Mesothelial cell of epicardium (in vitro differentiated cells): ENCODE measurements at regions not wholly inside any gene's neighbourhood (a gene's known extent, or its start where the extent isn't known, plus 50 kb on each side); places are given as distances from the start of the nearest gene placed in this dataset.

Experiments
- DNase-seq, 2 experiments: peaks; one replicate each; pipeline ENCODE4 v3.0.0; 2021; ENCODE audit warnings: low spot score in 2 of 2; ENCODE audit not compliant: unreplicated experiment in 2 of 2
- H3K27ac Mint-ChIP-seq: 2 replicates; pipeline ENCODE4 v1.8.0; 2021; ENCODE audit warnings: mixed read lengths
- H3K27me3 Mint-ChIP-seq: 2 replicates; pipeline ENCODE4 v1.8.0; 2021; ENCODE audit warnings: low read depth, mixed read lengths
- H3K36me3 Mint-ChIP-seq: 2 replicates; pipeline ENCODE4 v1.8.0; 2021; ENCODE audit warnings: mixed read lengths
- H3K4me1 Mint-ChIP-seq: 2 replicates; pipeline ENCODE4 v1.8.0; 2021; ENCODE audit warnings: mixed read lengths
- H3K4me3 Mint-ChIP-seq: 2 replicates; pipeline ENCODE4 v1.8.0; 2021; ENCODE audit warnings: mild to moderate bottlenecking, moderate library complexity, mixed read lengths
- H3K9me3 Mint-ChIP-seq: 2 replicates; pipeline ENCODE4 v1.8.0; 2021; ENCODE audit warnings: mixed read lengths
- TF ChIP-seq, protein P1 (sequence below): fragments of 200-600 bp; sonication (generic); IDR thresholded peaks from one replicate; pipeline ENCODE4 v1.5.0; 2021; ENCODE audit warnings: antibody characterized with exemption; ENCODE audit not compliant: unreplicated experiment

DNA sequence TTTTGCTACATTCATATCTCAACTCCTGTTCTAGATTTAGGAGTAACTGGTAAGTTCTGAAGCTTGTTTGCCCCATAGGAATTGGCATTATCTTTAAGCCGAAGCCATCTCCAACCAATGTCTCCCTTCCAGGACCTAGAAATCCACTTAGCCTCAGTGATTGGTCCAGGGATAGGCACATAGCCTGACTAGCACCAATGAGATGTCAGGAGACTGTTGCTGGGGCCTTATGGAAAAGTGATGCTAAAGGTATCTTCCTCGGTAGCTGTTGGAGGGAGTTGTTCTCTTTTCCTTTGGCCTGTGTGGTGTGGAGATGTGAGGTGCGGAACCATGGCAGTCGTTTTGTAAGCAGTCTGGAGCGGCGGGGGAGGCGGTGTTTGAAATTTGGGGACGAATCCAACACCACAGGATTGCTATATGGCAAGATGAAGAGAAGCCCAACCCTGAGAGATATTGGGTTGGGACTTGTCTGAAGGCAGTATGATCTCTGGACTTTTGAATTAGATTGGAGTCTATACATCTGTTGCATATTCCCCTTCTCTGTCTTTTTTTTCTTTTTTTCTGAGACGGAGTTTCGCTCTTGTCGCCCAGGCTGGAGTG lies 109.8 kb upstream of the ATP6AP2 start:
- peaks cover 25% of the 10 kb centered on the region for H3K4me1 Mint-ChIP-seq
- no peak overlapping the region for H3K27ac Mint-ChIP-seq
- H3K27me3 Mint-ChIP-seq = no peaks in the 10 kb centered on the region
- peaks cover 12% of the 10 kb centered on the region for H3K9me3 Mint-ChIP-seq
- DNase-seq = no peak
- TF ChIP-seq, protein P1, sequence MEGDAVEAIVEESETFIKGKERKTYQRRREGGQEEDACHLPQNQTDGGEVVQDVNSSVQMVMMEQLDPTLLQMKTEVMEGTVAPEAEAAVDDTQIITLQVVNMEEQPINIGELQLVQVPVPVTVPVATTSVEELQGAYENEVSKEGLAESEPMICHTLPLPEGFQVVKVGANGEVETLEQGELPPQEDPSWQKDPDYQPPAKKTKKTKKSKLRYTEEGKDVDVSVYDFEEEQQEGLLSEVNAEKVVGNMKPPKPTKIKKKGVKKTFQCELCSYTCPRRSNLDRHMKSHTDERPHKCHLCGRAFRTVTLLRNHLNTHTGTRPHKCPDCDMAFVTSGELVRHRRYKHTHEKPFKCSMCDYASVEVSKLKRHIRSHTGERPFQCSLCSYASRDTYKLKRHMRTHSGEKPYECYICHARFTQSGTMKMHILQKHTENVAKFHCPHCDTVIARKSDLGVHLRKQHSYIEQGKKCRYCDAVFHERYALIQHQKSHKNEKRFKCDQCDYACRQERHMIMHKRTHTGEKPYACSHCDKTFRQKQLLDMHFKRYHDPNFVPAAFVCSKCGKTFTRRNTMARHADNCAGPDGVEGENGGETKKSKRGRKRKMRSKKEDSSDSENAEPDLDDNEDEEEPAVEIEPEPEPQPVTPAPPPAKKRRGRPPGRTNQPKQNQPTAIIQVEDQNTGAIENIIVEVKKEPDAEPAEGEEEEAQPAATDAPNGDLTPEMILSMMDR = no peak
- H3K4me3 Mint-ChIP-seq = no peak overlapping the region
- H3K36me3 Mint-ChIP-seq = no peaks in the 10 kb centered on the region

- H3K36me3 Mint-ChIP-seq = no peaks in the 10 kb centered on the region
- H3K27ac Mint-ChIP-seq = no peak overlapping the region
- DNase-seq = no peak
- no peak overlapping the region for H3K4me3 Mint-ChIP-seq
- TF ChIP-seq, protein P1 = no peak
- no peaks in the 10 kb centered on the region for H3K27me3 Mint-ChIP-seq
- H3K9me3 Mint-ChIP-seq = peaks cover 25% of the 10 kb centered on the region
- H3K4me1 Mint-ChIP-seq = peaks cover 17% of the 10 kb centered on the region
Observed at GRCh38 chrX:40469316-40469715, 111.5 kb upstream of the ATP6AP2 start.

- Mint-ChIP-seq H3K4me3 (no peak overlapping the region), H3K27ac (no peak overlapping the region), H3K9me3 (peaks cover 25% of the 10 kb centered on the region), H3K27me3 (no peaks in the 10 kb centered on the region), H3K36me3 (no peaks in the 10 kb centered on the region), H3K4me1 (peaks cover 14% of the 10 kb centered on the region)
- TF ChIP-seq, protein P1 = no peak
- no peak for DNase-seq
Observed at GRCh38 chrX:40468033-40468846, 112.5 kb upstream of the ATP6AP2 start.

DNA sequence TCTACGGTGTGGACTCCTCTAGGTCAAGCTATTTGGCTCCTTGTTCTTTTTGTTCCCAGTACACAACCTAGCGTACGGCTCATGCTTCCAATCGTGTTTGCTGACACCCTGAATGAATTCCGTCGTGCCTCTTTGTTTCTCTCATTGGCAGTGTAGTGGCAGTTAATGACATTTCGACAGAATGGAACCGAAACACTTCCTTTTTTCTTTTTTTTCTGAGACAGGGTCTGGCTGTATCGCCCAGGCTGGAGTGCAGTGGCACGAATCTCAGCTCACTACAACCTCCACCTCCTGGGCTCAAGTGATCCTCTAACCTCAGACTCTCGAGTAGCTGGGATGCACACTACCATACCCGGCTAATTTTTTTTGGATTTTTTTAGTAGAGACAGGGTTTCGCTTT lies 113.3 kb upstream of the ATP6AP2 start:
- H3K4me3 Mint-ChIP-seq = no peak overlapping the region
- TF ChIP-seq, protein P1 = no peak
- no peak for DNase-seq
- peaks cover 22% of the 10 kb centered on the region for H3K9me3 Mint-ChIP-seq
- peaks cover 13% of the 10 kb centered on the region for H3K4me1 Mint-ChIP-seq
- no peaks in the 10 kb centered on the region for H3K27me3 Mint-ChIP-seq
- no peak overlapping the region for H3K27ac Mint-ChIP-seq
- no peaks in the 10 kb centered on the region for H3K36me3 Mint-ChIP-seq

GRCh38 chrX:40465735-40466551 lies 114.8 kb upstream of the ATP6AP2 start:
- TF ChIP-seq, protein P1 = no peak
- Mint-ChIP-seq H3K4me1 (peaks cover 5% of the 10 kb centered on the region), H3K9me3 (peaks cover 15% of the 10 kb centered on the region)

More at GRCh38 chrX:40465735-40466551, 114.8 kb upstream of the ATP6AP2 start:
- H3K36me3 Mint-ChIP-seq = no peaks in the 10 kb centered on the region
- no peaks in the 10 kb centered on the region for H3K27me3 Mint-ChIP-seq
- DNase-seq = no peak
- H3K27ac Mint-ChIP-seq = no peak overlapping the region
- no peak overlapping the region for H3K4me3 Mint-ChIP-seq
